Brain microvascular endothelial cell (primary cell): ENCODE measurements at regions not wholly inside any gene's neighbourhood (a gene's known extent, or its start where the extent isn't known, plus 50 kb on each side); places are given as distances from the start of the nearest gene placed in this dataset.

Source experiments
- DNase-seq: peaks from one replicate; pipeline ENCODE4 v3.0.0-alpha.2; 2020
- H3K27ac ChIP-seq: fragments of 250-450 bp; sonication (Bioruptor Pico); 2 replicates; pipeline ENCODE4 v1.5.1; 2020; ENCODE audit warnings: mild to moderate bottlenecking, moderate library complexity
- H3K27me3 ChIP-seq: fragments of 250-450 bp; sonication (Bioruptor Pico); replicated peaks from 2 replicates; pipeline ENCODE4 v1.5.1; 2020; ENCODE audit warnings: mild to moderate bottlenecking
- H3K36me3 ChIP-seq: fragments of 250-450 bp; sonication (Bioruptor Pico); replicated peaks from 2 replicates; pipeline ENCODE4 v1.5.1; 2020; ENCODE audit warnings: mild to moderate bottlenecking
- H3K4me3 ChIP-seq: 2 replicates; pipeline ENCODE4 v1.5.1; 2011; ENCODE audit warnings: low read depth, mild to moderate bottlenecking, control low read depth, low read length, moderate library complexity
- in situ Hi-C: cut with HindIII; loops from 2 replicates; pipeline ENCODE4 v1.10.0; 2017; ENCODE audit warnings: low sequenced_read_pairs, low pct_ligation_motif_present
- TF ChIP-seq, protein P1 (sequence below): IDR thresholded peaks from 2 replicates; pipeline ENCODE4 v1.5.1; 2011; ENCODE audit warnings: low read depth, mild to moderate bottlenecking, moderate library complexity, low read length, control low read depth, inconsistent platforms; ENCODE audit errors: missing control alignments

DNA sequence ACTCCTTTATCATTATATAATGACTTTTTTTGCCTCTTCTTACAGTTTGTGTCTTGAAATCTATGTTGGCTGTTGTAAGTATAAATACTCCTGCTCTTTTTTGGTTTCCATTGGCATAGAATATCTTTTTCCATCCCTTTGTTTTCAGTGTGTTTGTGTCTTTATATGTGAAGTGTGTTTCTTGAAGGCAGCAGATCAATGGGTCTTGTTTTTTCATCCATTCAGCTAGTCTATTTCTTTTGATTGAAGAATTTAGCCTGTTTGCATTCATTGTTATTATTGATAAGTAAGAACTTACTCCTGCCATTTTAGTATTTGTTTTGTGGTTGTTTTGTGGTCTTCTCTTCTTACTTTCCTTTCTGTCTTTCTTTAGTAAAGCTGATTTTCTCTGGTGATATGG, 322.8 kb downstream of the PLA2G4A start:
- in situ Hi-C loops = no loop called here
- DNase-seq = no peak
- H3K27ac ChIP-seq = no peak overlapping the region
- no peaks in the 10 kb centered on the region for H3K36me3 ChIP-seq
- no peaks in the 10 kb centered on the region for H3K27me3 ChIP-seq
- TF ChIP-seq, protein P1, sequence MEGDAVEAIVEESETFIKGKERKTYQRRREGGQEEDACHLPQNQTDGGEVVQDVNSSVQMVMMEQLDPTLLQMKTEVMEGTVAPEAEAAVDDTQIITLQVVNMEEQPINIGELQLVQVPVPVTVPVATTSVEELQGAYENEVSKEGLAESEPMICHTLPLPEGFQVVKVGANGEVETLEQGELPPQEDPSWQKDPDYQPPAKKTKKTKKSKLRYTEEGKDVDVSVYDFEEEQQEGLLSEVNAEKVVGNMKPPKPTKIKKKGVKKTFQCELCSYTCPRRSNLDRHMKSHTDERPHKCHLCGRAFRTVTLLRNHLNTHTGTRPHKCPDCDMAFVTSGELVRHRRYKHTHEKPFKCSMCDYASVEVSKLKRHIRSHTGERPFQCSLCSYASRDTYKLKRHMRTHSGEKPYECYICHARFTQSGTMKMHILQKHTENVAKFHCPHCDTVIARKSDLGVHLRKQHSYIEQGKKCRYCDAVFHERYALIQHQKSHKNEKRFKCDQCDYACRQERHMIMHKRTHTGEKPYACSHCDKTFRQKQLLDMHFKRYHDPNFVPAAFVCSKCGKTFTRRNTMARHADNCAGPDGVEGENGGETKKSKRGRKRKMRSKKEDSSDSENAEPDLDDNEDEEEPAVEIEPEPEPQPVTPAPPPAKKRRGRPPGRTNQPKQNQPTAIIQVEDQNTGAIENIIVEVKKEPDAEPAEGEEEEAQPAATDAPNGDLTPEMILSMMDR = no peak
- no peak overlapping the region for H3K4me3 ChIP-seq

- in situ Hi-C loops = no loop called here
Measured at GRCh38 chr1:187153047-187153446, 324.3 kb downstream of the PLA2G4A start.

DNA sequence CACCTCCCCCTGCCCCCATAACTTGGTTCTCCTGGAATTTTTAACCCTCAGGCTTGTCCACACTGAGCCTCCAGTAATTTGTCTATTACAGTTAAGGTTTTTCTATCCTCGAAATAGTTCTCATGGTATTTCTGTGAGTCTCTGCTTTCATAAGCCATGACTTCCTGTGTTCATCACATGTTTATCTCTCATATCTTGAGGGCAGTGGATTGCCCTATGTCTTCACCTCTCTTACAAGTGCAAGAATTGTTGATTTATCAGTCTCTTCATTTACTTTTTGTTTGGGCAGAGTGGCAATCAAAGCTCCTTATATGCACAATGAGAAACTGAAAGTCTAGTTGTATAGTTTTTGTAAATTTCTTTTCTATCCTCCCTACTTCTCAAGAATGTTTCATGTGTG, 328.4 kb downstream of the PLA2G4A start:
- DNase-seq = no peak
- TF ChIP-seq, protein P1 = no peak
- H3K4me3 ChIP-seq = no peak overlapping the region
- in situ Hi-C loops = no loop called here
- H3K27me3 ChIP-seq = no peaks in the 10 kb centered on the region
- no peak overlapping the region for H3K27ac ChIP-seq
- no peaks in the 10 kb centered on the region for H3K36me3 ChIP-seq

More at GRCh38 chr1:187153047-187153446, 324.3 kb downstream of the PLA2G4A start:
- Histone ChIP-seq H3K27me3 (no peaks in the 10 kb centered on the region), H3K27ac (no peak overlapping the region), H3K4me3 (no peak overlapping the region), H3K36me3 (no peaks in the 10 kb centered on the region)
- DNase-seq = no peak
- TF ChIP-seq, protein P1 = no peak

DNA sequence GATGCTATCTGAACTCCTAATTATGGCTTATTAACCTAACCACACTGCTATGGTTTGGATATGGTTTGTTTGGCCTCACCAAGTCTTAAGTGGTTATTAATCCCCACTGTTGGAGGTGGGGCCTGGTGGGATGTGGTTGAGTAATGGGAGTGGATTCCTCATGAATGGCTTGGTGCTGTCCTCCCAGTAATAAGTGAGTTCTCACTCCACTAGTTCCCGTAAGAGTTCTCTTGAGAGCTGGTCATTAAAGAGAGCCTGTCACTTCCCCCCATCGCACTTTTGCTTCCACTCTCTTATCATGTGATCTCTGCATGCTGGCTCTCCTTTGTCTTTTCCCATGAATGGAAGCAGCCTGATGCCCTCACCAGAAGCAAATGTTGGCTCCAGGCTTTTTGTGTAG, 328.8 kb downstream of the PLA2G4A start:
- TF ChIP-seq, protein P1 = no peak
- H3K27me3 ChIP-seq = no peaks in the 10 kb centered on the region
- DNase-seq = no peak
- H3K36me3 ChIP-seq = no peaks in the 10 kb centered on the region
- H3K4me3 ChIP-seq = no peak overlapping the region
- no peak overlapping the region for H3K27ac ChIP-seq
- in situ Hi-C loops = no loop called here

GRCh38 chr1:187167555-187167954, 338.8 kb downstream of the PLA2G4A start:
- in situ Hi-C loops = no loop called here
- DNase-seq = no peak
- H3K4me3 ChIP-seq = no peak overlapping the region
- no peaks in the 10 kb centered on the region for H3K27me3 ChIP-seq
- TF ChIP-seq, protein P1 = no peak
- H3K27ac ChIP-seq = no peak overlapping the region
- no peaks in the 10 kb centered on the region for H3K36me3 ChIP-seq

GRCh38 chr1:187168297-187168696, 339.5 kb downstream of the PLA2G4A start:
- no peak for DNase-seq
- H3K27ac ChIP-seq = no peak overlapping the region
- in situ Hi-C loops = no loop called here

More at GRCh38 chr1:187168297-187168696, 339.5 kb downstream of the PLA2G4A start:
- Histone ChIP-seq H3K27me3 (no peaks in the 10 kb centered on the region), H3K4me3 (no peak overlapping the region), H3K36me3 (no peaks in the 10 kb centered on the region)
- TF ChIP-seq, protein P1 = no peak
